ENCODE measurements at regions not wholly inside any gene's neighbourhood (a gene's known extent, or its start where the extent isn't known, plus 50 kb on each side); places are given as distances from the start of the nearest gene placed in this dataset.

GRCh38 chr9:82606492-82607382, 456.2 kb downstream of the RASEF start:
- intact Hi-C loops (cut with DNase I): no loop called here
- H3K36me3 ChIP-seq: no peaks in the 10 kb centered on the region
- no peak for DNase-seq

GRCh38 chr9:82608487-82608886, 454.5 kb downstream of the RASEF start:
- intact Hi-C loops (cut with DNase I): no loop called here

More at GRCh38 chr9:82606492-82607382, 456.2 kb downstream of the RASEF start:
- TF ChIP-seq POLR2A (IDR thresholded peaks at IDR 0.05): no peak
- peak; percentile 16 to 64 (median 46) for TF ChIP-seq CTCF (IDR thresholded peaks at IDR 0.05)
- WGBS, 2 donors: 46 to 59% methylated on average over 5 to 7 of the region's 7 CpGs
- Histone ChIP-seq H3K4me3 (no peak overlapping the region), H3K27me3 (no peaks in the 10 kb centered on the region), H3K27ac (no peak overlapping the region), H3K4me1 (peaks cover 0 to 12% (median 0%) of the 10 kb centered on the region in 3 donors), H3K9me3 (no peaks in the 10 kb centered on the region)

GRCh38 chr9:82612942-82613341, 450.0 kb downstream of the RASEF start:
- 72 to 80% methylated on average over 5 of the region's 5 CpGs for WGBS, 2 donors
- no peak overlapping the region for H3K27ac ChIP-seq

More at GRCh38 chr9:82608487-82608886, 454.5 kb downstream of the RASEF start:
- Histone ChIP-seq H3K4me3 (no peak overlapping the region), H3K27me3 (no peaks in the 10 kb centered on the region), H3K36me3 (no peaks in the 10 kb centered on the region), H3K4me1 (peaks cover 0 to 12% (median 0%) of the 10 kb centered on the region in 3 donors), H3K9me3 (no peaks in the 10 kb centered on the region), H3K27ac (no peak overlapping the region)
- DNase-seq: no peak
- 60 to 74% methylated on average over 4 of the region's 4 CpGs for WGBS, 2 donors
- TF ChIP-seq CTCF (IDR thresholded peaks at IDR 0.05) (no peak), POLR2A (IDR thresholded peaks at IDR 0.05) (no peak)

GRCh38 chr9:82613498-82613897, 449.4 kb downstream of the RASEF start:
- no peak overlapping the region for H3K27ac ChIP-seq
- H3K9me3 ChIP-seq: no peaks in the 10 kb centered on the region
- TF ChIP-seq CTCF (IDR thresholded peaks at IDR 0.05): no peak
- H3K27me3 ChIP-seq: no peaks in the 10 kb centered on the region
- H3K4me3 ChIP-seq: no peak overlapping the region
- no peaks in the 10 kb centered on the region for H3K36me3 ChIP-seq
- no peak for DNase-seq
- no peaks in the 10 kb centered on the region for H3K4me1 ChIP-seq
- WGBS, 2 donors: 85 to 92% methylated on average over 3 of the region's 3 CpGs
- intact Hi-C loops (cut with DNase I): no loop called here

More at GRCh38 chr9:82612942-82613341, 450.0 kb downstream of the RASEF start:
- no peak for DNase-seq
- intact Hi-C loops (cut with DNase I): no loop called here
- no peak for TF ChIP-seq CTCF (IDR thresholded peaks at IDR 0.05)
- Histone ChIP-seq H3K27me3 (no peaks in the 10 kb centered on the region), H3K36me3 (no peaks in the 10 kb centered on the region), H3K4me1 (no peaks in the 10 kb centered on the region), H3K4me3 (no peak overlapping the region), H3K9me3 (no peaks in the 10 kb centered on the region)

GRCh38 chr9:82616545-82616944, 446.4 kb downstream of the RASEF start:
- no peak for DNase-seq

More at GRCh38 chr9:82616545-82616944, 446.4 kb downstream of the RASEF start:
- Histone ChIP-seq H3K36me3 (no peaks in the 10 kb centered on the region), H3K4me1 (no peaks in the 10 kb centered on the region), H3K27ac (no peak overlapping the region), H3K27me3 (no peaks in the 10 kb centered on the region), H3K9me3 (no peaks in the 10 kb centered on the region), H3K4me3 (no peak overlapping the region)
- no peak for TF ChIP-seq CTCF (IDR thresholded peaks at IDR 0.05)
- TF ChIP-seq POLR2A (IDR thresholded peaks at IDR 0.05): no peak
- WGBS, 2 donors: 58 to 74% methylated on average over 3 of the region's 3 CpGs
- intact Hi-C loops (cut with DNase I): no loop called here

All from esophagus squamous epithelium (tissue), 5 donors.